ENCODE measurements at regions not wholly inside any gene's neighbourhood (a gene's known extent, or its start where the extent isn't known, plus 50 kb on each side); places are given as distances from the start of the nearest gene placed in this dataset.

GRCh38 chr13:70938462-70938861, 830.2 kb upstream of the KLHL1 start:
- TF ChIP-seq, protein P1, sequence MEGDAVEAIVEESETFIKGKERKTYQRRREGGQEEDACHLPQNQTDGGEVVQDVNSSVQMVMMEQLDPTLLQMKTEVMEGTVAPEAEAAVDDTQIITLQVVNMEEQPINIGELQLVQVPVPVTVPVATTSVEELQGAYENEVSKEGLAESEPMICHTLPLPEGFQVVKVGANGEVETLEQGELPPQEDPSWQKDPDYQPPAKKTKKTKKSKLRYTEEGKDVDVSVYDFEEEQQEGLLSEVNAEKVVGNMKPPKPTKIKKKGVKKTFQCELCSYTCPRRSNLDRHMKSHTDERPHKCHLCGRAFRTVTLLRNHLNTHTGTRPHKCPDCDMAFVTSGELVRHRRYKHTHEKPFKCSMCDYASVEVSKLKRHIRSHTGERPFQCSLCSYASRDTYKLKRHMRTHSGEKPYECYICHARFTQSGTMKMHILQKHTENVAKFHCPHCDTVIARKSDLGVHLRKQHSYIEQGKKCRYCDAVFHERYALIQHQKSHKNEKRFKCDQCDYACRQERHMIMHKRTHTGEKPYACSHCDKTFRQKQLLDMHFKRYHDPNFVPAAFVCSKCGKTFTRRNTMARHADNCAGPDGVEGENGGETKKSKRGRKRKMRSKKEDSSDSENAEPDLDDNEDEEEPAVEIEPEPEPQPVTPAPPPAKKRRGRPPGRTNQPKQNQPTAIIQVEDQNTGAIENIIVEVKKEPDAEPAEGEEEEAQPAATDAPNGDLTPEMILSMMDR (IDR thresholded peaks at IDR 0.05), result no peak
- TF ChIP-seq ZFX (IDR thresholded peaks at IDR 0.05; ENCODE audit: borderline replicate concordance), result no peak
